ENCODE measurements at regions not wholly inside any gene's neighbourhood (a gene's known extent, or its start where the extent isn't known, plus 50 kb on each side); places are given as distances from the start of the nearest gene placed in this dataset.

DNA sequence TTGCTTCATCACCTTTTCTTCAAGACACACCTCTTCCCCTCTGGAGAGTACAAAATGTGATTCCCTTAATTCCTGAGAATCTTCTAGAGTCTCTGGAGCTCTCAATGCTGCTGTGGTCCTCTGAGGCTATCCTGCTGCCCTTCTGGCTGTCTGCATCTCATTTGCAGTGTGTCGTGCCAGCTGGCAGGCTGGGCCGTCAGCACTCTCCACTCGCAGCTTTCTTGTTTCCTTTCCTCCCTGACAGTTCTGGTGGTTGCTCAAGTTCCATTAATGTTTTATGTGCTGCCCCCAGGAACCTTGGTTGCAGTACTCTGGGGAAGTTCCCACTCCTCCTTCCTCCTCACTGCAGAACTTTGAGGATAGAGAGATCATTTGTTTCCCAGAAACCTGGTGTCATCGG is 210.8 kb upstream of the ROPN1 start:
- no peak for DNase-seq (ENCODE audit: low read depth, low spot score)
- POLR2A ChIA-PET = no interaction called here
- H3K27me3 ChIP-seq (ENCODE audit: control insufficient read depth in 2 of 2, insufficient read depth in 2 of 2, low read length in 2 of 2) = peaks cover 0 to 6% of the 10 kb centered on the region in 2 experiments
- no peaks in the 10 kb centered on the region for H3K79me2 ChIP-seq (ENCODE audit: control insufficient read depth, insufficient read depth, low read length)
- H3K27ac ChIP-seq (ENCODE audit: insufficient read depth, low read depth, low read length) = no peak overlapping the region
- no peak overlapping the region for H3K9ac ChIP-seq (replicated peaks; ENCODE audit: extremely low read depth, insufficient read depth, low read length)
- intact Hi-C loops (cut with micrococcal nuclease) (no loop called here), dilution Hi-C loops (cut with MboI; ENCODE audit: extremely low pct_ligation_motif_present, low sequenced_read_pairs) (no loop called here)
- H2AFZ ChIP-seq (ENCODE audit: low read depth, low read length) = no peak overlapping the region
- CTCF ChIA-PET = no interaction called here
- FAIRE-seq = no peak
- no peaks in the 10 kb centered on the region for H3K4me1 ChIP-seq (ENCODE audit: control insufficient read depth, extremely low read depth, insufficient read depth, low read length)
- no peak overlapping the region for H3K4me3 ChIP-seq (replicated peaks in 1 of 3; ENCODE audit: insufficient read depth in 1 of 3, low read depth in 1 of 3, low read length in 3 of 3)
- H3K9me3 ChIP-seq (replicated peaks; ENCODE audit: control insufficient read depth, insufficient read depth, low read length) = no peaks in the 10 kb centered on the region
- no TSS peak for BruUV-seq (replicated peaks)
- TF ChIP-seq POLR2AphosphoS5 (IDR thresholded peaks at IDR 0.05; ENCODE audit: insufficient read depth, low read depth, low read length) (no peak), POLR2A (IDR thresholded peaks at IDR 0.05; ENCODE audit: low read depth, low read length) (no peak), FOS (IDR thresholded peaks at IDR 0.05; ENCODE audit: borderline replicate concordance, insufficient read depth, low read length) (no peak), MYC (IDR thresholded peaks at IDR 0.05; ENCODE audit: low read depth, low read length) (no peak), GATA2 (IDR thresholded peaks at IDR 0.05; ENCODE audit: insufficient read depth, insufficient read length, low read depth, low read length) (no peak), EZH2 (IDR thresholded peaks at IDR 0.05; ENCODE audit: borderline replicate concordance, low read depth, low read length, severe bottlenecking) (no peak), JUN (IDR thresholded peaks at IDR 0.05; ENCODE audit: borderline replicate concordance, insufficient read depth, insufficient read length, low read depth) (no peak)
- TF ChIP-seq, protein P1, sequence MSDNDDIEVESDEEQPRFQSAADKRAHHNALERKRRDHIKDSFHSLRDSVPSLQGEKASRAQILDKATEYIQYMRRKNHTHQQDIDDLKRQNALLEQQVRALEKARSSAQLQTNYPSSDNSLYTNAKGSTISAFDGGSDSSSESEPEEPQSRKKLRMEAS (IDR thresholded peaks at IDR 0.05; ENCODE audit: insufficient read depth, insufficient read length) = no peak
- TF ChIP-seq, protein P2, sequence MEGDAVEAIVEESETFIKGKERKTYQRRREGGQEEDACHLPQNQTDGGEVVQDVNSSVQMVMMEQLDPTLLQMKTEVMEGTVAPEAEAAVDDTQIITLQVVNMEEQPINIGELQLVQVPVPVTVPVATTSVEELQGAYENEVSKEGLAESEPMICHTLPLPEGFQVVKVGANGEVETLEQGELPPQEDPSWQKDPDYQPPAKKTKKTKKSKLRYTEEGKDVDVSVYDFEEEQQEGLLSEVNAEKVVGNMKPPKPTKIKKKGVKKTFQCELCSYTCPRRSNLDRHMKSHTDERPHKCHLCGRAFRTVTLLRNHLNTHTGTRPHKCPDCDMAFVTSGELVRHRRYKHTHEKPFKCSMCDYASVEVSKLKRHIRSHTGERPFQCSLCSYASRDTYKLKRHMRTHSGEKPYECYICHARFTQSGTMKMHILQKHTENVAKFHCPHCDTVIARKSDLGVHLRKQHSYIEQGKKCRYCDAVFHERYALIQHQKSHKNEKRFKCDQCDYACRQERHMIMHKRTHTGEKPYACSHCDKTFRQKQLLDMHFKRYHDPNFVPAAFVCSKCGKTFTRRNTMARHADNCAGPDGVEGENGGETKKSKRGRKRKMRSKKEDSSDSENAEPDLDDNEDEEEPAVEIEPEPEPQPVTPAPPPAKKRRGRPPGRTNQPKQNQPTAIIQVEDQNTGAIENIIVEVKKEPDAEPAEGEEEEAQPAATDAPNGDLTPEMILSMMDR (IDR thresholded peaks at IDR 0.05; ENCODE audit: extremely low read depth in 1 of 2, insufficient read depth in 1 of 2, low read depth in 1 of 2, low read length in 2 of 2) = no peak
- H3K36me3 ChIP-seq (ENCODE audit: control insufficient read depth in 2 of 2, extremely low read depth in 1 of 2, insufficient read depth in 2 of 2, low read length in 2 of 2) = no peaks in the 10 kb centered on the region
- H3K9me1 ChIP-seq (replicated peaks; ENCODE audit: control insufficient read depth, extremely low read depth, insufficient read depth, low read length) = no peaks in the 10 kb centered on the region
- no peak overlapping the region for H3K4me2 ChIP-seq (ENCODE audit: insufficient read depth, low read length)
- H4K20me1 ChIP-seq (replicated peaks; ENCODE audit: control insufficient read depth, extremely low read depth, insufficient read depth, low read length) = no peaks in the 10 kb centered on the region
